ENCODE measurements at regions not wholly inside any gene's neighbourhood (a gene's known extent, or its start where the extent isn't known, plus 50 kb on each side); places are given as distances from the start of the nearest gene placed in this dataset.
"Not testable (repeated sequence)": the region's sequence is repeated elsewhere in the genome, so short reads cannot be mapped to it uniquely, and the experiment has no call there.

DNA sequence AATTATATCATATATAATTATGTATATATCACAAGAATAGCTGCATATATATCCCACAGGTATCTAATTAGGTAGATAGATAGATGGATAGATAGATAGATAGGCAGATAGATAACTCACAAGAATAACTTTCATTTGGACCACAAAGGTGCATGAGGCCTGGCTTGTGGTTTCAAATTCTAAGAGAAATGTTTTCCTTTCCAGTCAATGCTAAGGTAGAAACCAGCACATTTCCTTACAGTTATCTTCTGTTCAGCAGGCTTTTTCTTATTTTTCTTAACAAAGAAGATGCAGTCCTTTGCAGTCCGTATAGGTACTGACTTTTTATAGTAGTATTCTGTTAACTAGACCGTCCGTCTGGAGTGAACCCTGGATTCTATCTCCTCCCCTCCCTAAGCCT is 152.9 kb upstream of the ANKFN1 start:
- no peak for ATAC-seq
- no TSS peak for BruUV-seq (replicated peaks)
- H3K4me1 ChIP-seq (ENCODE audit: control insufficient read depth, insufficient read depth, low read length), result no peaks in the 10 kb centered on the region
- RAD21 ChIA-PET (ENCODE audit: unreplicated experiment), result no interaction called here
- no peak overlapping the region for H3K9ac ChIP-seq (ENCODE audit: control insufficient read depth, insufficient read depth, low read length)
- H3K9me3 ChIP-seq (replicated peaks; ENCODE audit: control insufficient read depth, insufficient read depth, low read length), result no peaks in the 10 kb centered on the region
- POLR2A ChIA-PET, result no interaction called here
- CTCF ChIA-PET, result no interaction called here
- SMC1A ChIA-PET (ENCODE audit: uncharacterized antibody, unreplicated experiment), result no interaction called here
- no peak overlapping the region for H3K4me3 ChIP-seq
- in situ Hi-C loops (cut with MboI) (no loop called here), intact Hi-C loops (cut with micrococcal nuclease; ENCODE audit: unreplicated experiment) (no loop called here)
- DNase-seq (ENCODE audit: low read depth, low spot score), result no peak
- H3K36me3 ChIP-seq (ENCODE audit: control insufficient read depth in 2 of 2, insufficient read depth in 2 of 2, low read length in 1 of 2), result no peaks in the 10 kb centered on the region
- no peaks in the 10 kb centered on the region for H3K79me2 ChIP-seq (ENCODE audit: control insufficient read depth, insufficient read depth, low read length)
- TF ChIP-seq, protein P1, sequence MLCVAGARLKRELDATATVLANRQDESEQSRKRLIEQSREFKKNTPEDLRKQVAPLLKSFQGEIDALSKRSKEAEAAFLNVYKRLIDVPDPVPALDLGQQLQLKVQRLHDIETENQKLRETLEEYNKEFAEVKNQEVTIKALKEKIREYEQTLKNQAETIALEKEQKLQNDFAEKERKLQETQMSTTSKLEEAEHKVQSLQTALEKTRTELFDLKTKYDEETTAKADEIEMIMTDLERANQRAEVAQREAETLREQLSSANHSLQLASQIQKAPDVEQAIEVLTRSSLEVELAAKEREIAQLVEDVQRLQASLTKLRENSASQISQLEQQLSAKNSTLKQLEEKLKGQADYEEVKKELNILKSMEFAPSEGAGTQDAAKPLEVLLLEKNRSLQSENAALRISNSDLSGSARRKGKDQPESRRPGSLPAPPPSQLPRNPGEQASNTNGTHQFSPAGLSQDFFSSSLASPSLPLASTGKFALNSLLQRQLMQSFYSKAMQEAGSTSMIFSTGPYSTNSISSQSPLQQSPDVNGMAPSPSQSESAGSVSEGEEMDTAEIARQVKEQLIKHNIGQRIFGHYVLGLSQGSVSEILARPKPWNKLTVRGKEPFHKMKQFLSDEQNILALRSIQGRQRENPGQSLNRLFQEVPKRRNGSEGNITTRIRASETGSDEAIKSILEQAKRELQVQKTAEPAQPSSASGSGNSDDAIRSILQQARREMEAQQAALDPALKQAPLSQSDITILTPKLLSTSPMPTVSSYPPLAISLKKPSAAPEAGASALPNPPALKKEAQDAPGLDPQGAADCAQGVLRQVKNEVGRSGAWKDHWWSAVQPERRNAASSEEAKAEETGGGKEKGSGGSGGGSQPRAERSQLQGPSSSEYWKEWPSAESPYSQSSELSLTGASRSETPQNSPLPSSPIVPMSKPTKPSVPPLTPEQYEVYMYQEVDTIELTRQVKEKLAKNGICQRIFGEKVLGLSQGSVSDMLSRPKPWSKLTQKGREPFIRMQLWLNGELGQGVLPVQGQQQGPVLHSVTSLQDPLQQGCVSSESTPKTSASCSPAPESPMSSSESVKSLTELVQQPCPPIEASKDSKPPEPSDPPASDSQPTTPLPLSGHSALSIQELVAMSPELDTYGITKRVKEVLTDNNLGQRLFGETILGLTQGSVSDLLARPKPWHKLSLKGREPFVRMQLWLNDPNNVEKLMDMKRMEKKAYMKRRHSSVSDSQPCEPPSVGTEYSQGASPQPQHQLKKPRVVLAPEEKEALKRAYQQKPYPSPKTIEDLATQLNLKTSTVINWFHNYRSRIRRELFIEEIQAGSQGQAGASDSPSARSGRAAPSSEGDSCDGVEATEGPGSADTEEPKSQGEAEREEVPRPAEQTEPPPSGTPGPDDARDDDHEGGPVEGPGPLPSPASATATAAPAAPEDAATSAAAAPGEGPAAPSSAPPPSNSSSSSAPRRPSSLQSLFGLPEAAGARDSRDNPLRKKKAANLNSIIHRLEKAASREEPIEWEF (IDR thresholded peaks at IDR 0.05; ENCODE audit: insufficient replicate concordance, low read depth, low read length), result no peak
- TF ChIP-seq ZNF207 (IDR thresholded peaks at IDR 0.05; ENCODE audit: borderline replicate concordance) (no peak), E2F4 (IDR thresholded peaks at IDR 0.05; ENCODE audit: low read depth, low read length) (no peak), TCF3 (IDR thresholded peaks at IDR 0.05; ENCODE audit: borderline replicate concordance, insufficient read depth, low read depth, low read length) (no peak), SREBF2 (IDR thresholded peaks at IDR 0.05; ENCODE audit: low read length) (no peak), TAF1 (IDR thresholded peaks at IDR 0.05; ENCODE audit: borderline replicate concordance, low read depth, low read length) (no peak), RCOR1 (conservative IDR thresholded peaks at IDR 0.05; ENCODE audit: low read depth, low read length) (no peak), ESRRA (IDR thresholded peaks at IDR 0.05; ENCODE audit: low read length) (no peak)
- no peak overlapping the region for H2AFZ ChIP-seq (ENCODE audit: control insufficient read depth, low read depth, low read length)
- no peaks in the 10 kb centered on the region for H3K27me3 ChIP-seq (replicated peaks in 1 of 2; ENCODE audit: control insufficient read depth in 2 of 2, insufficient read depth in 2 of 2, low read length in 1 of 2)
- no peak overlapping the region for H3K4me2 ChIP-seq (ENCODE audit: control insufficient read depth, insufficient read depth)
- H4K20me1 ChIP-seq (ENCODE audit: control insufficient read depth, insufficient read depth), result no peaks in the 10 kb centered on the region
- WGBS (ENCODE audit: insufficient coverage, insufficient replicate concordance, low lambda C conversion rate, missing lambda C conversion rate), result 48% methylated on average over 3 of the region's 3 CpGs
- FAIRE-seq, result no peak
- no peak overlapping the region for H3K27ac ChIP-seq (ENCODE audit: control insufficient read depth, insufficient read depth)

DNA sequence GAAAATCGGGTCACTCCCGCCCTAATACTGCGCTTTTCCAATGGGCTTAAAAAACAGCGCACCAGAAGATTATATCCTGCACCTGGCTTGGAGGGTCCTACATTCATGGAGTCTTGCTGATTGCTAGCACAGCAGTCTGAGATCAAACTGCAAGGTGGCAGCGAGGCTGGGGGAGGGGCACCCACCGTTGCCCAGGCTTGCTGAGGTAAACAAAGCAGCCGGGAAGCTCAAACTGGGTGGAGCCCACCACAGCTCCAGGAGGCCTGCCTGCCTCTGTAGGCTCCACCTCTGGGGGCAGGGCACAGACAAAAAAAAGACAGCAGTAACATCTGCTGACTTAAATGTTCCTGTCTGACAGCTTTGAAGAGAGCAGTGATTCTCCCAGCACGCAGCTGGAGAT is 150.6 kb upstream of the ANKFN1 start:
- intact Hi-C loops (cut with micrococcal nuclease; ENCODE audit: unreplicated experiment); H3K4me2 ChIP-seq (ENCODE audit: control insufficient read depth, insufficient read depth); in situ Hi-C loops (cut with MboI); POLR2A ChIA-PET; BruUV-seq (replicated peaks); H3K4me3 ChIP-seq; H3K4me1 ChIP-seq (ENCODE audit: control insufficient read depth, insufficient read depth, low read length); H4K20me1 ChIP-seq (ENCODE audit: control insufficient read depth, insufficient read depth); CTCF ChIA-PET; H3K79me2 ChIP-seq (ENCODE audit: control insufficient read depth, insufficient read depth, low read length); H3K27ac ChIP-seq (ENCODE audit: control insufficient read depth, insufficient read depth); H3K36me3 ChIP-seq (ENCODE audit: control insufficient read depth in 2 of 2, insufficient read depth in 2 of 2, low read length in 1 of 2); H3K9me3 ChIP-seq (replicated peaks; ENCODE audit: control insufficient read depth, insufficient read depth, low read length); ATAC-seq; RAD21 ChIA-PET (ENCODE audit: unreplicated experiment); FAIRE-seq; DNase-seq (ENCODE audit: low read depth, low spot score); H3K9ac ChIP-seq (ENCODE audit: control insufficient read depth, insufficient read depth, low read length); H2AFZ ChIP-seq (ENCODE audit: control insufficient read depth, low read depth, low read length); H3K27me3 ChIP-seq (replicated peaks in 1 of 2; ENCODE audit: control insufficient read depth in 2 of 2, insufficient read depth in 2 of 2, low read length in 1 of 2); SMC1A ChIA-PET (ENCODE audit: uncharacterized antibody, unreplicated experiment): not testable (repeated sequence)
- WGBS (ENCODE audit: insufficient coverage, insufficient replicate concordance, low lambda C conversion rate, missing lambda C conversion rate), result 69% methylated on average over 8 of the region's 8 CpGs
